Esophagus (tissue), 2 donors: ENCODE measurements at regions not wholly inside any gene's neighbourhood (a gene's known extent, or its start where the extent isn't known, plus 50 kb on each side); places are given as distances from the start of the nearest gene placed in this dataset.

Experiments used
- H3K27ac ChIP-seq, 2 donors: one replicate each; pipeline ENCODE4 v1.5.1; 2013; ENCODE audit warnings: low read depth in 2 of 2, mild to moderate bottlenecking in 2 of 2, inconsistent platforms in 1 of 2, low read length in 1 of 2, moderate library complexity in 1 of 2
- H3K27me3 ChIP-seq, 2 donors: one replicate each; pipeline ENCODE4 v1.6.1; 2013; ENCODE audit warnings: low read length in 2 of 2, control low read depth in 1 of 2, mild to moderate bottlenecking in 1 of 2; ENCODE audit not compliant: insufficient read depth in 2 of 2, control insufficient read depth in 1 of 2
- H3K36me3 ChIP-seq, 2 donors: one replicate each; pipeline ENCODE4 v1.6.1; 2013; ENCODE audit warnings: low read length in 1 of 2; ENCODE audit not compliant: control insufficient read depth in 2 of 2, insufficient read depth in 2 of 2
- H3K4me1 ChIP-seq, 2 donors: one replicate each; pipeline ENCODE4 v1.6.1; 2013; ENCODE audit warnings: low read length in 1 of 2; ENCODE audit not compliant: control insufficient read depth in 2 of 2, insufficient read depth in 2 of 2
- H3K4me3 ChIP-seq, 2 donors: one replicate each; pipeline ENCODE4 v1.5.1; 2013; ENCODE audit warnings: low read length in 2 of 2, mild to moderate bottlenecking in 2 of 2, low read depth in 1 of 2, moderate library complexity in 1 of 2
- H3K9me3 ChIP-seq, 2 donors: one replicate each; pipeline ENCODE4 v1.6.1; 2013; ENCODE audit warnings: mild to moderate bottlenecking in 2 of 2, low read depth in 1 of 2, low read length in 1 of 2, moderate library complexity in 1 of 2; ENCODE audit not compliant: control insufficient read depth in 2 of 2, insufficient read depth in 1 of 2
- WGBS, 2 donors: extraction: QIAGEN DNeasy Blood & Tissue Kit; methylation state at CpG; one replicate each; pipeline ENCODE4 v1.1.7; 2013; 5-methylcytosine and 5-hydroxymethylcytosine counted together
- donor health status: healthy with polysubstance abuse.
- donor health status: Bipolar disorder and iron deficiency.

DNA sequence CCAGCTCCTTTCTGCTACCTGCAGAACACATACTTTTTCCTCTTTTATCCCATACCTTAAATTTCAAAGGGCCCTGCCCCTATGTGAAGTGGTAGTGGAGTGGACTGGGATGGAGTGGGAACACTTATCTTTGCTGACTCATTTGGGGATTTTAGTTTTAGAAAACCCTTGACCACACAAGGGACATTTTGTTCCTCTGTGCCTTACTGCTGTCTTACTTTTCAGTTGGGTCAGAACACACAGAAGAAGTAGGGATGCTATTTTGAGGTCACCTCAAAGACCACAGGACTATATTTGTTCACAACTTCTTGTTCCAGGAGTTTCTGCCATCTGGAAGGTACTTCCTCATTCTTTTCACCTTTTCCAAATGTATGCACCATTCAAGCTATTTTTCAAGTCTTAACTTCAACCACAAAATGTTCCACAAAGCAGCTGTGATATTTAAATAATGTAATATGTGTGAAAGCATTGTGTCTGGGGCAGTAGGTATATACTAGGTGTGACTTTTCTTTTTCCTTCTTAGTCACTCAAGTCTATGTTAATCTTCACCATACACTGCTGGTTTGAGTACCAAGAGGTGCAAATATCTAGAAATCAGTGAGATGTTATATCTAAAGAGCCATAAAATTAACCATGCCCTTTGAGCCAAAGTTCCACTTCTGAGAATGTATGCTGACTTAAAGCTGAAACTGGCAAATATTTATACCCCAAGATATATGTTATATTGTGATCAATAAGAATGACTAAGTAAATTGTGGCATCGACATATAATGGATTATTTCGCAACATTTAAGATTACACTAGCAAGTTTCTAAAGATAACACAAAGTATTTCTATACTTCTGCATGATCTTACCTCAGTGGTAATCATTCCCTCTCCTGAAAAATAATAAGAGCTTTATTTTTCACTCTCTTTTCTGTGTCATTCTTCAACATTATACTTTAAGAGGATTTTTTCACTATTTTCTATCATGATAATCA is 308.5 kb downstream of the MRPL39 start:
- 57 to 80% methylated on average over 2 of the region's 2 CpGs for WGBS, 2 donors
- no peaks in the 10 kb centered on the region for H3K27me3 ChIP-seq
- H3K4me3 ChIP-seq, result no peak overlapping the region
- no peaks in the 10 kb centered on the region for H3K4me1 ChIP-seq
- no peak overlapping the region for H3K27ac ChIP-seq
- H3K9me3 ChIP-seq, result peaks cover 0 to 2% of the 10 kb centered on the region in 2 donors
- no peaks in the 10 kb centered on the region for H3K36me3 ChIP-seq

DNA sequence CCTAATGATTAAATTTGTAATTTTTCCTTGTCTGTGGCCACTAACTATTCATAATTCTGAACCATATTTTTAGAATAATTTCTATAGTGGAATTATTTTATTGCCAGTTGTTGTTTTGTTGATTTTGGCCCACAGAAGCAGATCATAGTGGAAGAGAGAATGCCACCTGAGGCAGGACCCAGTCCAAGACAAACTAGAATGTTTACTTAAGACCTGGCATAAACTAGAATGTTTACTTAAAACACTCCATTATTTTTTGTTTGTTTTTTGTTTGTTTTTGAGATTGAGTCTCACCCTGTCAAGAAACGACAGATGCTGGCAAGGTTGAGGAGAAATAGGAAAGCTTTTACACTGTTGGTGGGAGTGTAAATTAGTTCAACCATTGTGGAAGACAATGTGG is 310.2 kb downstream of the MRPL39 start:
- no peaks in the 10 kb centered on the region for H3K4me1 ChIP-seq
- H3K27ac ChIP-seq, result no peak overlapping the region
- no peaks in the 10 kb centered on the region for H3K9me3 ChIP-seq
- H3K36me3 ChIP-seq, result no peaks in the 10 kb centered on the region
- H3K27me3 ChIP-seq, result no peaks in the 10 kb centered on the region
- H3K4me3 ChIP-seq, result no peak overlapping the region
- 60 to 75% methylated on average over 1 of the region's 1 CpG for WGBS, 2 donors

DNA sequence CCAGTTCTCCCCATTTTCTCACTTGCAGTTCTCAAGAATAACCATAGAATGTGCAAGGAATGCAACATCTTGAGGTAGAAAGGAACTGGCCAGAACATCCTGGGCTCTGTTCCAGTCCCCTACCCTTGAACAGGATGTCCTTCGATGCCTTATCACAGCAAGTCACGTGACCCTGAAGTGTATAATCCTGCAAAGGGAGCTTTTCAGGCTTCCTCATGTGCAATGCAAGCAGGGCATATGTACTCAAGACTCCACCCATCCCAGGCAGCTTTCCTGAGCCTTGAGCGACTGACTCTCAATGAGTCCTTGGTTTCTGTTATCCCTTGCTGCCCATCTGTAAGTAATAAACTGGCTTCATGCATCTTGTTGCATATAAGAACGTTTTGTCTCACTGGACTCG is 311.0 kb downstream of the MRPL39 start:
- Histone ChIP-seq H3K36me3 (no peaks in the 10 kb centered on the region), H3K4me3 (no peak overlapping the region), H3K27me3 (no peaks in the 10 kb centered on the region), H3K27ac (no peak overlapping the region), H3K9me3 (no peaks in the 10 kb centered on the region), H3K4me1 (no peaks in the 10 kb centered on the region)
- 65 to 80% methylated on average over 5 of the region's 5 CpGs for WGBS, 2 donors

DNA sequence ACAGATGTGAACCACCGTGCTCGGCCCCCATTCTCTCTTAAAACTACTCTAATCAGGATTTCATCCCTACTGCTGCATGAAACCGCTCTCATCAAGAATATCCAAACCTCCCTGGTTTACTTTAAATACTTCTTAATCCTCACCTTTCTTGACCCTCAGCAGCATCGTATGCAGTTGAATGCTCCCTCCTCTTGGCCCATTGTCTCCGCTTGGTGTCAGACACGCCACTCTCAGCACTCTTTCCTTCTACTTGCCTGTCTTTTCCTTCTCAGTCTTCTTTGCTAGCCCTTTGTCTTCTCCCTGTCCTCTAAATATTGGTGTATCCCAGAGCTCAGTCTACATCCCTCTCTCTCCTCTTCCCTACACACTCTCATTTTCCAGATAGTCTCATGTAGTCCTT is 314.9 kb downstream of the MRPL39 start:
- H3K4me1 ChIP-seq, result no peaks in the 10 kb centered on the region
- H3K36me3 ChIP-seq, result no peaks in the 10 kb centered on the region
- no peaks in the 10 kb centered on the region for H3K27me3 ChIP-seq
- no peak overlapping the region for H3K4me3 ChIP-seq
- 86 to 87% methylated on average over 6 of the region's 6 CpGs for WGBS, 2 donors
- H3K27ac ChIP-seq, result no peak overlapping the region
- H3K9me3 ChIP-seq, result no peaks in the 10 kb centered on the region

DNA sequence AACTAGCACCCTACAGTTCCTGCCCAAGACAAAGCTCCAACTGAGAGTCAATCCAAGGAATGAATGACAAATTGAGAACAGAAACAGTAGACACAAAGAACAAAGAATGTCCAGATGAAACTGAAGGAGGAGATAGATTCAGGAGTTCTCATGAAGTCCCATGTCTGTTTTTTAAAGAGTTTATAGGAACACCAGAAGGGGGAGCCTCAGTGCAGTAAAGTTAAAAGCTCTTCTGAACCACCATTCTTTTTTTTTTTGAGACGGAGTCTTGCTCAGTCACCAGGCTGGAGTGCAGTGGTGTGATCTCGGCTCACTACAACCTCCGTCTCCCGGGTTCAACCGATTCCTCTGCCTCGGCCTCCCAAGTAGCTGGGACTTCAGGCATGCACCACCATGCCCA is 323.6 kb downstream of the MRPL39 start:
- WGBS, 2 donors, result 72 to 74% methylated on average over 6 of the region's 6 CpGs
- Histone ChIP-seq H3K4me3 (no peak overlapping the region), H3K9me3 (no peaks in the 10 kb centered on the region), H3K27ac (no peak overlapping the region), H3K36me3 (no peaks in the 10 kb centered on the region), H3K27me3 (no peaks in the 10 kb centered on the region), H3K4me1 (no peaks in the 10 kb centered on the region)

DNA sequence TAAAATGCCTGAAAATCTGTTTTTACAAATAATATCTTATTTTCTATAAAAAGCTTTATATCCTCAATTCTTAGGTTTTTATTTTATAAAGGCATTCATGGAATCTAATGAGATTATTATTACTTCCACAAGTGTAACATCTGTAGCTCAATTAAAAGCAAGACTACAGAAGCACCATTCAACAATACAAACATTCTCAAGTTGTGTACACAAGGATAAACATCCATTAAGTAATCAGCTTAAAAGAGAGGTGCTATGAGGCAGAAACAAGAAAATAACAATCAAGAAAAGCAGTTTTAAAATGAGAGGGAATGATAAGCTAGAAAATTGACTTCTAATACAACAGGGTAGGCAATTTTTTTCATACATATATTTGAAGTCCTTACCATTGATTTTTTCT is 326.1 kb downstream of the MRPL39 start:
- Histone ChIP-seq H3K9me3 (no peaks in the 10 kb centered on the region), H3K4me3 (no peak overlapping the region), H3K27me3 (no peaks in the 10 kb centered on the region), H3K36me3 (no peaks in the 10 kb centered on the region), H3K27ac (no peak overlapping the region), H3K4me1 (no peaks in the 10 kb centered on the region)

DNA sequence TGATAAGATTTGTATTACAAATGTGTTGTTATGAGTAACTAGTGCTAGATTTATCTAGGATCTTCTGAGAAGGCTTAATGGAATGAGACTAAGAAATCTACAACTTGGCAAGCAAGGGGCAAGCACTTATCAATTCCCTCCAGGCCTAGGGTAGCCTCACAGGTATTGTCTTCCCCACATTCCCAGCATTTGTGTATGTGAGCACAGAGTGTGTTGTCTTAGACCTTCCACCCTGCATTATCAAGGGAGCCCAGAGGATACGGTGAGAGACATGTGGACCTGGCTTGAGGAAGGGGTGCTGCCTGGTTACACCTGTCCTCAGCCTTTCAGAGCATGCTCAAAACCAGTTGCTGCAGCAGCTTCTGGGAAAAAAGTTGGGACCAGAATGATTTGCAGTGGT is 327.2 kb downstream of the MRPL39 start:
- Histone ChIP-seq H3K4me1 (no peaks in the 10 kb centered on the region), H3K9me3 (no peaks in the 10 kb centered on the region), H3K27ac (no peak overlapping the region), H3K36me3 (no peaks in the 10 kb centered on the region), H3K27me3 (no peaks in the 10 kb centered on the region), H3K4me3 (no peak overlapping the region)
- 26 to 65% methylated on average over 1 of the region's 1 CpG for WGBS, 2 donors

DNA sequence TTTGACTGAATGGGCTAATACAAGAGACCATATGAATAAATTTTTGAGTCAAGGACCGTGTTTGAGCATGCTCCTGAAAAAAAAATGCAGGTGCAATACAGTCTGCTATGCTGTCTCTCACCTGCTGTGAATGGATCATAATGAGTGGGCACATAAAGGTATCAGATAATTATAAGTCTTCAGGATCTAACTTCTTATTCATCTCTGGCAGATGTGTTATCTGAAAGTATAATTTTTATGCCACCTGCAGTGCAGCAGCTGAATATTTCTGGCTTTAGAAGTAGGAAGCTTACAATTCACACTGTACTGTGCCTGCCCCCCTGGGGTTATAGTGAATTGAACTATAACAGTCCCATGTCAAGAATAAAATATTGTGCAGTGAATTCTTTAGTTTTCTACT is 333.3 kb downstream of the MRPL39 start:
- H3K9me3 ChIP-seq, result no peaks in the 10 kb centered on the region
- no peak overlapping the region for H3K4me3 ChIP-seq
- no peaks in the 10 kb centered on the region for H3K27me3 ChIP-seq
- no peaks in the 10 kb centered on the region for H3K4me1 ChIP-seq
- H3K27ac ChIP-seq, result no peak overlapping the region
- no peaks in the 10 kb centered on the region for H3K36me3 ChIP-seq
- 66 to 70% methylated on average over 1 of the region's 1 CpG for WGBS, 2 donors

DNA sequence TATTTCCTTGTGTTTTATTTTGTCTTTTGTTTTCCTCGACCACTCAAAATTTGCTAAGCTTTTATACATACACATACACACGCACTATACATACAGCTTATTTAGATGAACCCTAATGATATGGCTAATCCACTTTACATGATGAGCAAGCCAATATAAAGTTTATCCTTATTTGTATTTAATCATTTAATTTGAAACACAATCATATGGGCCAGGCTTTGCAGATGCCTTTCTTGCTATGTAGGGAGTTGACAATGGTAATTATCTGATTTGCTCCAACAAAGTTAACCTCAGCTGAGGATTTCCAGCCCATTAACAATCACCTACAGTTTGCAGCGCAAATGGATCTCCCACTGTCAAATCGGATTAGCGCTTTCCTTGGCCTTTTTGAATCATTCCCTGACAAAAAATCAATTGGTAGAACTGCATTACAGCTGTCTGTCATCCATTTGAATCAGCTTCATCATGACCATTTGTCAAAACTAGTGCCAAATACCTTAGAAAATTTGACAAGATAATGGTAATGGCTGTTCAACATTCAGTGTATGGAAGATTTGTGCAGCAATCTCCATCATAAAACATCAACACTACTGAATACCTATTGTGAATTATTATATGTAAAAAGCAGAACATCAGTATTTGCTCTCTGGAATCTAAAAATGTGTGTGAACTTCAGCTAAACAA is 352.6 kb downstream of the MRPL39 start:
- Histone ChIP-seq H3K4me1 (no peaks in the 10 kb centered on the region), H3K27ac (no peak overlapping the region), H3K4me3 (no peak overlapping the region), H3K36me3 (no peaks in the 10 kb centered on the region), H3K9me3 (no peaks in the 10 kb centered on the region), H3K27me3 (no peaks in the 10 kb centered on the region)
- WGBS, 2 donors, result 84 to 88% methylated on average over 5 of the region's 5 CpGs

DNA sequence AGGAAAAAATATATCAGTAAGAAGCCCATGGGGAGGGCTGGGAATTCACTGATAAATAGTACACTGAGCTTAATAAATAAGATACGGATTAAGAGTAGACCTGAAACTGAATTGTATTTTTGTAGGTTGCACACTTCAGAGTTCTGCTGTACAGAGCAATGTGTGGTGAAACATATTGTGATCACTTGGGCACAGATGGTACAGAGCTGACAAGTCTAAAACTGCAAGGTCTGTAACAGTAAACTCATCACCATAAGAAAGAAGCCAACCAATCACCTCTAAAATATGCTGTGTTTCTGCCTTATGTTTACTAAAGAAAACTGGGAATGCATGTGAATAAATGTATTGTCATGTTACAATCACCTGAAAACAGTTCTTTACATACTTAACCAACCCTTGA is 360.7 kb downstream of the MRPL39 start:
- Histone ChIP-seq H3K36me3 (no peaks in the 10 kb centered on the region), H3K27ac (no peak overlapping the region)
- 85 to 95% methylated on average over 1 of the region's 1 CpG for WGBS, 2 donors

More for the DNA sequence above, 360.7 kb downstream of the MRPL39 start:
- H3K27me3 ChIP-seq, result no peaks in the 10 kb centered on the region
- no peak overlapping the region for H3K4me3 ChIP-seq
- H3K9me3 ChIP-seq, result no peaks in the 10 kb centered on the region
- H3K4me1 ChIP-seq, result no peaks in the 10 kb centered on the region
